ENCODE measurements at regions not wholly inside any gene's neighbourhood (a gene's known extent, or its start where the extent isn't known, plus 50 kb on each side); places are given as distances from the start of the nearest gene placed in this dataset.

DNA sequence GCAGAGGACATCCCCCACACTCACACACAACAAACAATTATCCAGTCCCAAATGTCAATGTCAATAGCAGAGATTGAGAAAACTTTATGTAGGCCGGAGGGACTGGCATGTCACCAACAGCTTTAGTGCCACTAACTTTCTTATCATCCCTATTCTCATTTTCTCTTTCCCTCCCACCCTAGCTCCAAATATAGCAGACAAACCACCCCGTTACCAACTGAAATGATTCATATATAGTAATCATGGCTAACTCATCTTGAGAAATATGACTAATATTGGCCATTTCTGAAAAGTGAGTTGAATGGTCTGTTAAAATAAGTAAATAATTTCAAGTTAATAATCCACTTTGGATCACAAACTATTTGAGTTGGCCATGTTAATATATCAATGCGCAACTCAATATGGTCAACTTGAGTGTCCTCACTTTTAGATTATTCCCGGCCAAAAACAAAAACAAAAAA is 242.1 kb upstream of the RND3 start:
- H3K79me1 ChIP-seq (ENCODE audit: insufficient read depth, low read depth, low read length, poor library complexity, severe bottlenecking) = no peaks in the 10 kb centered on the region
- no peak overlapping the region for H3K14ac ChIP-seq (ENCODE audit: insufficient read depth, low read length)
- H3K56ac ChIP-seq (ENCODE audit: insufficient read length, low read depth, low read length) = no peak overlapping the region
- H2BK5ac ChIP-seq (ENCODE audit: insufficient read length, low read length) = no peak overlapping the region
- H2AFZ ChIP-seq (ENCODE audit: low read length) = no peak overlapping the region
- no peak overlapping the region for H3K9ac ChIP-seq (ENCODE audit: extremely low read depth, insufficient read length, low read length)
- H2AK5ac ChIP-seq (ENCODE audit: insufficient read length, low read length) = no peak overlapping the region
- no peaks in the 10 kb centered on the region for H3K27me3 ChIP-seq (ENCODE audit: insufficient read depth, low read length)
- no peak overlapping the region for H3K4ac ChIP-seq (ENCODE audit: low read depth, low read length)
- no peak overlapping the region for H2BK20ac ChIP-seq (ENCODE audit: low read depth, low read length, poor library complexity, severe bottlenecking)
- no peak overlapping the region for H2BK120ac ChIP-seq (ENCODE audit: low read depth, low read length, poor library complexity, severe bottlenecking)
- WGBS (ENCODE audit: extremely low coverage, insufficient read length, low lambda C conversion rate) = no CpG with 5 or more reads among the region's 4 CpGs
- H3K27ac ChIP-seq (ENCODE audit: insufficient read length, low read depth, low read length) = no peak overlapping the region
- no peak overlapping the region for H2BK15ac ChIP-seq (ENCODE audit: low read depth, low read length)
- H3K27ac Mint-ChIP-seq = no peak overlapping the region
- H3K18ac ChIP-seq (ENCODE audit: insufficient read length, low read depth, low read length) = no peak overlapping the region
- no peak overlapping the region for H4K5ac ChIP-seq (ENCODE audit: insufficient read length, low read depth, low read length)
- no peaks in the 10 kb centered on the region for H3K27me3 Mint-ChIP-seq (ENCODE audit: low read depth)
- no peak for TF ChIP-seq CTCF (conservative IDR thresholded peaks at IDR 0.05)
- H3K9me3 ChIP-seq (ENCODE audit: control insufficient read depth, low read depth, low read length) = peaks cover 10% of the 10 kb centered on the region
- H3K36me3 Mint-ChIP-seq (ENCODE audit: insufficient read depth in 1 of 3, low read depth in 3 of 3) = peaks cover 13 to 16% (median 14%) of the 10 kb centered on the region in 3 experiments
- peaks cover 13 to 24% of the 10 kb centered on the region in 2 experiments for H3K4me1 Mint-ChIP-seq
- H3K23me2 ChIP-seq (ENCODE audit: insufficient read length, low read depth, low read length, poor library complexity, severe bottlenecking) = no peaks in the 10 kb centered on the region
- H3K79me2 ChIP-seq (ENCODE audit: insufficient read depth, low read length) = no peaks in the 10 kb centered on the region
- no peak overlapping the region for H3T11ph ChIP-seq (ENCODE audit: low read length)
- H3K9me3 Mint-ChIP-seq = peaks cover 0 to 17% of the 10 kb centered on the region in 2 experiments; a peak in 3 of 5 replicates
- H2BK12ac ChIP-seq (ENCODE audit: insufficient read length, low read depth, low read length) = no peak overlapping the region
- peaks cover 5% of the 10 kb centered on the region; the same call in 1 of the 2 replicates for H3K4me1 ChIP-seq (ENCODE audit: insufficient read depth, low read length)
- H4K8ac ChIP-seq (replicated peaks; ENCODE audit: insufficient read length, low read depth, low read length) = no peak overlapping the region
- no peak for DNase-seq
- no peak overlapping the region for H3K4me3 Mint-ChIP-seq
- no peak overlapping the region for H3K4me2 ChIP-seq (ENCODE audit: insufficient read depth, insufficient read length, low read length)
- H4K20me1 ChIP-seq (ENCODE audit: control insufficient read depth, insufficient read depth, insufficient read length) = no peaks in the 10 kb centered on the region
- H3K23ac ChIP-seq (ENCODE audit: insufficient read length, low read depth, low read length) = no peak overlapping the region
- H4K91ac ChIP-seq (ENCODE audit: insufficient read length, low read depth, low read length) = no peak overlapping the region

Measured in H9 (cell line).